ENCODE measurements at regions not wholly inside any gene's neighbourhood (a gene's known extent, or its start where the extent isn't known, plus 50 kb on each side); places are given as distances from the start of the nearest gene placed in this dataset.

GRCh38 chr16:5415123-5415522, 317.5 kb upstream of the EEF2KMT start:
- TF ChIP-seq CTCF (IDR thresholded peaks at IDR 0.05): no peak
- TF ChIP-seq POLR2A (IDR thresholded peaks at IDR 0.05): no peak
